ENCODE measurements at regions not wholly inside any gene's neighbourhood (a gene's known extent, or its start where the extent isn't known, plus 50 kb on each side); places are given as distances from the start of the nearest gene placed in this dataset.

GRCh38 chr3:194935061-194935460 is 249.4 kb downstream of the FAM43A start:
- Histone ChIP-seq H2AFZ (ENCODE audit: low read depth) (no peak overlapping the region), H3K9me3 (no peaks in the 10 kb centered on the region), H3K9ac (no peak overlapping the region), H3K27me3 (ENCODE audit: insufficient read depth) (no peaks in the 10 kb centered on the region), H3K27ac (ENCODE audit: low read depth in 2 of 2, low read length in 1 of 2) (no peak overlapping the region), H3F3A (replicated peaks; ENCODE audit: insufficient read depth) (no peaks in the 10 kb centered on the region), H3K4me3 (ENCODE audit: low read depth in 2 of 2, low read length in 1 of 2) (no peak overlapping the region), H3K36me3 (replicated peaks in 1 of 2; ENCODE audit: control insufficient read depth in 1 of 2, insufficient read depth in 2 of 2, low read length in 1 of 2) (no peaks in the 10 kb centered on the region), H3K9me2 (no peaks in the 10 kb centered on the region), H4K20me1 (ENCODE audit: insufficient read depth) (no peaks in the 10 kb centered on the region), H3K79me2 (ENCODE audit: insufficient read depth) (no peaks in the 10 kb centered on the region), H3K4me1 (ENCODE audit: control insufficient read depth in 1 of 2, insufficient read depth in 2 of 2, low read depth in 1 of 2, low read length in 1 of 2) (peaks cover 12 to 16% of the 10 kb centered on the region in 2 experiments; a peak in 3 of 4 replicates), H3K4me2 (no peak overlapping the region)
- POLR2A ChIA-PET, result no interaction called here
- DNase-seq, result no peak
- no peak for TF ChIP-seq NFIC (IDR thresholded peaks at IDR 0.05; ENCODE audit: borderline replicate concordance)
- no peak for TF ChIP-seq FOXM1 (IDR thresholded peaks at IDR 0.05; ENCODE audit: low read depth)
- TF ChIP-seq RXRA (IDR thresholded peaks at IDR 0.05; ENCODE audit: borderline replicate concordance, low read depth), result no peak
- WGBS (ENCODE audit: low lambda C conversion rate), result 78% methylated on average over 4 of the region's 4 CpGs
- CTCF ChIA-PET, result no interaction called here

DNA sequence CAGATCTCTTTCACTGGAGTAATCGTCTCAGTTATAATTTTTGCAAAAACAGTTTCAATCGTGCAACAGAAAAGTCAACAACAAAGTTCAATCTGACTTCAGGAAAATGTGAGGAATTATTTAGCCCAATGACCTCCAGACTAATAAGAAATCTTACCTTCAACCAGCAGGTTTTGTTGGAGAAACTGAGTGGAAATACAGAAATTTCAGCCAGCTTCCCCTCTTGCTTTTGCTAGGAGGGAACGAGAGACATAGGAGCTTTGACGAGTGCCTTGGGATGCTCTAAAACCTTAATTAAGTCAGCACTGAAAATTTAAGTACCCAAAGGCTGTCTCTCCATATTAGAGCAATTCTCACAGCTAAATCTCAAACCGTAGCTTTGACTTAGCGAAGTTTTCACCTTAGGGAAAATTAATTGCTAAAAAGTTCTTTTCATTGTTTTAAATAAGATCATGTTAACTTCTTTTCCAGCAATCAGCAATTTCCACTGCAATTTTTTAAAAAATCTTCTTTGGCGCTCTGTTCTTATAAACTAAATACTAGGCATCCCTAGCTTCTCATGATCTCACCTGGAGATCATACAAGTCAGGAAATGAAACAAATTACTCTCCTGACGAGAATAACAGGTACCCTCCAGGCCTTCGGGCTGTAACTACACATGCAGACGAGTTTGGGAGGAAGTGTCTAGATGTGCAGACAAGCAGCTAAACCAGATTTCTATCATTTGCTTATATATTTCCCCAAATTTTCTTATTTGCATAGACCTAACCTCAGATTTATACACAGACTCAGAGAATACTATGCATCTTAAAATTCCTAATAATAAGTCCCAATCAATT is 250.2 kb downstream of the FAM43A start:
- no peak overlapping the region for H3K27ac ChIP-seq (ENCODE audit: low read depth in 2 of 2, low read length in 1 of 2)
- no peaks in the 10 kb centered on the region for H3K9me3 ChIP-seq
- H3K9me2 ChIP-seq, result no peaks in the 10 kb centered on the region
- ChIA-PET POLR2A (no interaction called here), CTCF (interaction anchor here (1.1 to 1.7 kb wide), 4 partner anchors 27 to 264 kb away, joined by 3 to 5 read pairs (median 3); partner anchors contain the start of gene LSG1)
- no peaks in the 10 kb centered on the region for H3K36me3 ChIP-seq (replicated peaks in 1 of 2; ENCODE audit: control insufficient read depth in 1 of 2, insufficient read depth in 2 of 2, low read length in 1 of 2)
- WGBS (ENCODE audit: low lambda C conversion rate), result 64% methylated on average over 10 of the region's 10 CpGs
- H3K79me2 ChIP-seq (ENCODE audit: insufficient read depth), result no peaks in the 10 kb centered on the region
- no peak overlapping the region for H2AFZ ChIP-seq (ENCODE audit: low read depth)
- no peaks in the 10 kb centered on the region for H3F3A ChIP-seq (replicated peaks; ENCODE audit: insufficient read depth)
- H3K4me2 ChIP-seq, result no peak overlapping the region
- H3K9ac ChIP-seq, result no peak overlapping the region
- H3K27me3 ChIP-seq (ENCODE audit: insufficient read depth), result no peaks in the 10 kb centered on the region
- TF ChIP-seq MEF2A (IDR thresholded peaks at IDR 0.05; ENCODE audit: borderline replicate concordance, low read depth) (no peak), YY1 (IDR thresholded peaks at IDR 0.05; ENCODE audit: low read depth) (no peak), RXRA (IDR thresholded peaks at IDR 0.05; ENCODE audit: borderline replicate concordance, low read depth) (no peak), CHD2 (IDR thresholded peaks at IDR 0.05; ENCODE audit: low read length, partially characterized antibody) (no peak), EZH2phosphoT487 (IDR thresholded peaks at IDR 0.05; ENCODE audit: borderline replicate concordance, low read depth) (no peak), NRF1 (IDR thresholded peaks at IDR 0.05; ENCODE audit: low read depth, low read length) (no peak), RAD21 (IDR thresholded peaks at IDR 0.05; ENCODE audit: low read length) (no peak)
- DNase-seq, result no peak
- H4K20me1 ChIP-seq (ENCODE audit: insufficient read depth), result no peaks in the 10 kb centered on the region
- peaks cover 4 to 13% of the 10 kb centered on the region in 2 experiments; a peak in 3 of 4 replicates for H3K4me1 ChIP-seq (ENCODE audit: control insufficient read depth in 1 of 2, insufficient read depth in 2 of 2, low read depth in 1 of 2, low read length in 1 of 2)
- no peak overlapping the region for H3K4me3 ChIP-seq (ENCODE audit: low read depth in 2 of 2, low read length in 1 of 2)

DNA sequence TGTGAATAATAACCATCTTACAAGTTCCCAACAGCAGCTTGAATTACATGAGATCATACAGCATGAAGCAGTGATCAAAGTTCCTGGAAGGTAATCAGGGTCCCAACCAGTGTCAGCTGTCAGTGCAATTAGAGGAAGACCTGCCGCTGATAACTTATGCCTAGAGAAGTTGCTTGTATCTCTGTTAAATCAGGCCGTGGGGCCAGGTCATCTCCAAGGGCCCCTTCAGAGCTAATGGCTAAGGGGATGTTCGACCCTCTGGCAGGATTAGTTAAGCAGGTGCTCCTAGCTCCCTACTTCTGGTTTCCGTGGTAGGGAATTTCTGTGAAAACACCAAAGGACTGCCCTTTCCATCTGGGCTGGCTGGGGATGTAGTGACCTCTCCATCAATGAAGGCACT is 251.0 kb downstream of the FAM43A start:
- ChIA-PET POLR2A (no interaction called here), CTCF (interaction anchor here (1.1 to 1.7 kb wide), 4 partner anchors 26 to 265 kb away, joined by 3 to 5 read pairs (median 3); partner anchors contain the start of gene LSG1)
- DNase-seq, result no peak
- TF ChIP-seq, protein P1, sequence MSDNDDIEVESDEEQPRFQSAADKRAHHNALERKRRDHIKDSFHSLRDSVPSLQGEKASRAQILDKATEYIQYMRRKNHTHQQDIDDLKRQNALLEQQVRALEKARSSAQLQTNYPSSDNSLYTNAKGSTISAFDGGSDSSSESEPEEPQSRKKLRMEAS (IDR thresholded peaks at IDR 0.05; ENCODE audit: low read depth), result no peak
- TF ChIP-seq RXRA (IDR thresholded peaks at IDR 0.05; ENCODE audit: borderline replicate concordance, low read depth) (no peak), MEF2A (IDR thresholded peaks at IDR 0.05; ENCODE audit: borderline replicate concordance, low read depth) (no peak), USF1 (IDR thresholded peaks at IDR 0.05; ENCODE audit: borderline replicate concordance, low read depth) (no peak), RCOR1 (IDR thresholded peaks at IDR 0.05; ENCODE audit: low read length) (no peak), GATA2 (CRISPR knock-in tag; IDR thresholded peaks at IDR 0.05) (no peak)
- TF ChIP-seq, protein P2, sequence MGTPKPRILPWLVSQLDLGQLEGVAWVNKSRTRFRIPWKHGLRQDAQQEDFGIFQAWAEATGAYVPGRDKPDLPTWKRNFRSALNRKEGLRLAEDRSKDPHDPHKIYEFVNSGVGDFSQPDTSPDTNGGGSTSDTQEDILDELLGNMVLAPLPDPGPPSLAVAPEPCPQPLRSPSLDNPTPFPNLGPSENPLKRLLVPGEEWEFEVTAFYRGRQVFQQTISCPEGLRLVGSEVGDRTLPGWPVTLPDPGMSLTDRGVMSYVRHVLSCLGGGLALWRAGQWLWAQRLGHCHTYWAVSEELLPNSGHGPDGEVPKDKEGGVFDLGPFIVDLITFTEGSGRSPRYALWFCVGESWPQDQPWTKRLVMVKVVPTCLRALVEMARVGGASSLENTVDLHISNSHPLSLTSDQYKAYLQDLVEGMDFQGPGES (IDR thresholded peaks at IDR 0.05; ENCODE audit: low read depth, low read length), result no peak
- TF ChIP-seq, protein P3, sequence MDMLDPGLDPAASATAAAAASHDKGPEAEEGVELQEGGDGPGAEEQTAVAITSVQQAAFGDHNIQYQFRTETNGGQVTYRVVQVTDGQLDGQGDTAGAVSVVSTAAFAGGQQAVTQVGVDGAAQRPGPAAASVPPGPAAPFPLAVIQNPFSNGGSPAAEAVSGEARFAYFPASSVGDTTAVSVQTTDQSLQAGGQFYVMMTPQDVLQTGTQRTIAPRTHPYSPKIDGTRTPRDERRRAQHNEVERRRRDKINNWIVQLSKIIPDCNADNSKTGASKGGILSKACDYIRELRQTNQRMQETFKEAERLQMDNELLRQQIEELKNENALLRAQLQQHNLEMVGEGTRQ (IDR thresholded peaks at IDR 0.05; ENCODE audit: borderline replicate concordance, low read depth, low read length), result no peak

More for the DNA sequence above, 251.0 kb downstream of the FAM43A start:
- Histone ChIP-seq H2AFZ (ENCODE audit: low read depth) (no peak overlapping the region), H3K9ac (no peak overlapping the region), H3K27ac (ENCODE audit: low read depth in 2 of 2, low read length in 1 of 2) (no peak overlapping the region; a peak in 1 of 4 replicates), H3K4me3 (ENCODE audit: low read depth in 2 of 2, low read length in 1 of 2) (no peak overlapping the region), H3K79me2 (ENCODE audit: insufficient read depth) (no peaks in the 10 kb centered on the region), H3K9me2 (no peaks in the 10 kb centered on the region), H3K36me3 (replicated peaks in 1 of 2; ENCODE audit: control insufficient read depth in 1 of 2, insufficient read depth in 2 of 2, low read length in 1 of 2) (no peaks in the 10 kb centered on the region), H3K9me3 (no peaks in the 10 kb centered on the region), H3F3A (replicated peaks; ENCODE audit: insufficient read depth) (no peaks in the 10 kb centered on the region), H3K27me3 (ENCODE audit: insufficient read depth) (no peaks in the 10 kb centered on the region), H3K4me2 (no peak overlapping the region), H3K4me1 (ENCODE audit: control insufficient read depth in 1 of 2, insufficient read depth in 2 of 2, low read depth in 1 of 2, low read length in 1 of 2) (peaks cover 0 to 13% of the 10 kb centered on the region in 2 experiments; a peak in 1 of 4 replicates), H4K20me1 (ENCODE audit: insufficient read depth) (no peaks in the 10 kb centered on the region)
- WGBS (ENCODE audit: low lambda C conversion rate), result 35% methylated on average over 3 of the region's 4 CpGs
